ENCODE measurements at regions not wholly inside any gene's neighbourhood (a gene's known extent, or its start where the extent isn't known, plus 50 kb on each side); places are given as distances from the start of the nearest gene placed in this dataset.
"Not testable (repeated sequence)": the region's sequence is repeated elsewhere in the genome, so short reads cannot be mapped to it uniquely, and the experiment has no call there.

DNA sequence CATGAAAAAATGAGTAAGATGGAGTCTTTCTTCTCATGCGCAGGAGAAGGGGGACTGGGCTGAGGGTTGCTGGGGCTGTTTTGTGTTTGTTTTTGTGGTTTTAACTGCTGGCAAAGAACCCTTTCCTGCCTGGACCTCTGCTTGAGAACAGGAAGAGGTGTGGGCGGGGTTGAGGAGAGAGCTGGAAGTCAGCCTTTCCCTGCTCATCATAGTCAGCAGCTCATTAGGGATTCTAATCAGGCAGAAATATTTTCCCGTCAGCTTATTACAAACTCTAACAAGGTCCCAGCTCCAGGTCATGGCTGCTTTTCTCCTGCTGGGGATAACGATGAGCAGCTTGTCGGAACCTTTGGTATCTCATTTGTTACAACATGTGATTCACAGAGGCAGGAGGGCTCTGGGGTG lies 185.0 kb upstream of the NRXN3 start:
- no peak for DNase-seq
- in situ Hi-C loops (cut with HindIII; ENCODE audit: low pct_ligation_motif_present, low pct_unique_long_range_greater_than_20kb, low sequenced_read_pairs), result no loop called here

DNA sequence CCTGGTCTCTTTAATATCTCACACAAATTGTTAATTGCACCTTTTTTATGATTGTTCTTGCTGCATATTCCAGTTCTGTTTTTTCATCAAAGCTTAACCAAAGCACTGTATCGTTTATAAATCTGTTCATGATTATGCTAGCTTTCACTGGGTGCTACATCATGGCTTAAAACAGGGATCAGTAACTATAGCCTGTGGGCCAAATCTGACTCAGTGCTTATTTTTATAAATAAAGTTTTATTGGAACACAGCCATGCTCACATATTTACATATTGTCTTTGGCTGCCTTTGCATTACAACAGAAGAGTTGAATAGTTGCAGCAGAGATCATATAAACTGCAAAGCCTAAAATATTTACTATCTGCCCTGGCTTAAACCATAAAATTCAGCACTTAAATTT lies 183.4 kb upstream of the NRXN3 start:
- in situ Hi-C loops (cut with HindIII; ENCODE audit: low pct_ligation_motif_present, low pct_unique_long_range_greater_than_20kb, low sequenced_read_pairs), result no loop called here
- DNase-seq, result no peak

DNA sequence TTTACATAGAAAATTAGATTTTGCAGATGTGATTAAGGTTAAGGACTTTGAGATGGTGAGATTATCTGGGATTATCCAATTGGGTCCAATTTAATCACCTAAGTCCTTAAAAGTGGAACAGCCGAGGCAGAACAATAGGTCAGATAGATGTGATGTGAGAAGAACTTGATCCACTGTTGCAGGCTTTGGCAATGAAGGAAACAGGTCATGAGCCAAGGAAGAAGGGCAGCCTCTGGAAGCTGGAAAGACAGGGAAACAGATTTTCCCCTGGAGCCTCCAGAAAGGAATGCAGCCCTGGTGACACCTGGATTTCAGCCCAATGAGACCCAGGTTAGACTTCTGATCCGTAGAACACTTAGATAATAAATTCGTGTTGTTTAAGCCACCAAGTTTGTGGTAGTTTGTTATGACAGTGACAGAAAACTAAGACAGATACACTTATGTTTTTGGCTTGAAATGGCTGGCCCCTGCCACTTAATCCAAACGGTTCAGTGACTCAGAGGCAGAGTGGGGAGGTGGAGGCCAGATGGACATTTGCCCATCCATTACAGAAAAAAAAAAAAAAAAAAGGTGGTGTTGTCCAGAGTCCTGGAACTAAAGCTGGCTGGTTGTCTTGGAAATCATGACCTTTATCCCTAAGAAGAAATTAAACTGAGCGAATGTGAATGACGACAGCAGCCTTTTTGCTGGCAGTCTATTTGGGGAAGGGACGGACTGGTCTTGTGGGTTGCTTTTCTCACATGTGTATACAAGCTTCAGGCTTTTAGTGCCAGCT lies 181.9 kb upstream of the NRXN3 start:
- in situ Hi-C loops (cut with HindIII; ENCODE audit: low pct_ligation_motif_present, low pct_unique_long_range_greater_than_20kb, low sequenced_read_pairs), result no loop called here
- no peak for DNase-seq

- DNase-seq, result peak; percentile 62
- in situ Hi-C loops (cut with HindIII; ENCODE audit: low pct_ligation_motif_present, low pct_unique_long_range_greater_than_20kb, low sequenced_read_pairs), result no loop called here
Measured at GRCh38 chr14:77988970-77989369, 181.2 kb upstream of the NRXN3 start.

GRCh38 chr14:77989441-77989991 lies 180.7 kb upstream of the NRXN3 start:
- in situ Hi-C loops (cut with HindIII; ENCODE audit: low pct_ligation_motif_present, low pct_unique_long_range_greater_than_20kb, low sequenced_read_pairs), result no loop called here

GRCh38 chr14:77990337-77990736 lies 179.8 kb upstream of the NRXN3 start:
- no peak for DNase-seq
- in situ Hi-C loops (cut with HindIII; ENCODE audit: low pct_ligation_motif_present, low pct_unique_long_range_greater_than_20kb, low sequenced_read_pairs), result no loop called here

More at GRCh38 chr14:77989441-77989991, 180.7 kb upstream of the NRXN3 start:
- DNase-seq, result no peak

DNA sequence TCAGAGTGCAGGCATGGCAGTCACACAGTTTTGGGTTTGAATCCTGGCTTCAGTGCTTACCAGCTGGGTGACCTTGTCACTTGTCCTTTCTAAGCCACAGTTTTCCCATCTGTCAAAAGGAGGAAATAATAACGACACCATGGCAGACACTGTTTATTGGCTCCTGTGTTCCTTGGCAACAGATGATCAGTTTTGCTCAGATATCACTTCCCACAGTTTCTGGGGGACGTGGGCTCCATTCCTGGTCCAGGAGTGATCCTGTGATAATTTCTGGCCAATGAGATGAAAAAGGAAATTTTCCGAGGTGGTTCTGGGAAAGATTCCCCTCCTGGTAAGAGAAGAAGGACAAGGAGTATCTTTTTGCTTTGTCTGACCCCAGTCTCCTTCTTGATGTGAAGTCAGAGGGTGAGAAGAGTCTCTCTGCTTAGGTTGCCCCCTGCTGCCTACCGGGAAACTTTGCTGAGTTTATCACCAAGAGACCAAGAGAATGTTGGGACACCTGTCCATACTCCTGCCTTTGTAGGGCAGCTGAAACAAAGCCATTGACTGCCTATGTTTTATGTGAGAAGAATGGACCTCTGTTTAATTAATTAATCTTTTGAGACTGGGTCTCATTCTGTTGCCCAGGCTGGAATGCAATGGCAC lies 178.9 kb upstream of the NRXN3 start:
- in situ Hi-C loops (cut with HindIII; ENCODE audit: low pct_ligation_motif_present, low pct_unique_long_range_greater_than_20kb, low sequenced_read_pairs), result no loop called here

DNA sequence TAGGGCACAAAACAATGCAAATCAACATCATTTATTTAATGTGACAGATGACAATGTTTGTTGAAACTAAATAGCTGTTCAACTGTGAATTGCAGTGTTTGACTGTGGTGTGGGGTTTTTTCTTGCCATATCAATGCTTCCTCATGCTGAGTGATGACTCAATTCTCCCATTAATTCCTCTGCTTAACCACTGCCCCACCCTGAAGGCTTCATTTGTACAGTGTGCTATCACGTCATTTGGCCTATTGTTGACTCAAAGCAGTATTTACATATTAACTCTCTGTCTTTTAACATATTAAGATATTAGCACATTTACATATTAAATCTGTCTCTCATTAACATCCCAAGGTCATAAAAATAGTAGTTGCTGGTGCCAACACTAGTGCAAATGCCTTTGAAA lies 164.8 kb upstream of the NRXN3 start:
- peak; percentile 14 for DNase-seq
- in situ Hi-C loops (cut with HindIII; ENCODE audit: low pct_ligation_motif_present, low pct_unique_long_range_greater_than_20kb, low sequenced_read_pairs), result no loop called here

More for the DNA sequence above, 178.9 kb upstream of the NRXN3 start:
- peak; percentile 28 for DNase-seq

DNA sequence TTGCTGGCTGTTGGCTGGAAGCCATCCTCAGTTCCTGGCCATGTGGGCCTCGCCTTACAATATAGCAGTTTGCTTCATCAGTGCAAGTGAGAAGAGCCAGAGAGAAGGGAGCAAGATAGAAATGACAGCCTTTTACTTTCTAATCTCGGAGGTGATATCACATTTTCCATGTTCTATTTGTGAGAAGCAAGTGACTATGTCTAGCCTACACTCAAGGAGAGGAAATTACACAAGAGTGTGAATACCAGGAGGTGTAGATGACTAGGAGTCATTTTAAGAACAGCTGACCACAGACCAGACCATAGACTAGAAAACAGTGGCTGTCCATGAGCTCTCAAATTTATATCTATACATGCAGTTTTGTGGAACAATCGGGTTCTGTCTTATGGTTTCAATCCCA lies 163.0 kb upstream of the NRXN3 start:
- no peak for DNase-seq
- in situ Hi-C loops (cut with HindIII; ENCODE audit: low pct_ligation_motif_present, low pct_unique_long_range_greater_than_20kb, low sequenced_read_pairs), result no loop called here

- in situ Hi-C loops (cut with HindIII; ENCODE audit: low pct_ligation_motif_present, low pct_unique_long_range_greater_than_20kb, low sequenced_read_pairs), result no loop called here
- DNase-seq, result peak; percentile 12
Measured at GRCh38 chr14:78010688-78011087, 159.5 kb upstream of the NRXN3 start.

- DNase-seq; in situ Hi-C loops (cut with HindIII; ENCODE audit: low pct_ligation_motif_present, low pct_unique_long_range_greater_than_20kb, low sequenced_read_pairs): not testable (repeated sequence)
Measured at GRCh38 chr14:78013911-78014310, 156.3 kb upstream of the NRXN3 start.

DNA sequence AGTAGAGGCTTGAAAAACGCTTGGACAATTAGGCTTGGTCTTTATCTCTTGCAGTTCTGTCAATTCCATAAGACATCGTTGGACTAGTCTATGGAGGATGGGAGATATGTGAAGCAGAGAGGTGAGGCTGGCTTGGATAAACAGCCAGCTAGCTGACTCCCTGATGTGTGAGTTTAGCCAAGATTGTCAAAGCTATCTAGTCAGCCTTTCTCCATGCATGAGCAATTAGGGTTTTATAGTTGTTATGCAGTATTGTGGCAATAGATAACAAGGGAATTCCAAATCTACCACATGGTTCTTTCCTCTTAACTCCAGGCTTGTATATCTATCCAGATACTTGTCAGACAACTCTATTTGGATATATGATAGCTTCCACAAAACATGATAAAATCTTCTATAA lies 153.6 kb upstream of the NRXN3 start:
- DNase-seq, result no peak
- in situ Hi-C loops (cut with HindIII; ENCODE audit: low pct_ligation_motif_present, low pct_unique_long_range_greater_than_20kb, low sequenced_read_pairs), result no loop called here

GRCh38 chr14:78018283-78018682 lies 151.9 kb upstream of the NRXN3 start:
- DNase-seq, result no peak
- in situ Hi-C loops (cut with HindIII; ENCODE audit: low pct_ligation_motif_present, low pct_unique_long_range_greater_than_20kb, low sequenced_read_pairs), result no loop called here

- peak; percentile 68 for DNase-seq
Measured at GRCh38 chr14:78022059-78022458, 148.1 kb upstream of the NRXN3 start.

GRCh38 chr14:78023112-78023511 lies 147.1 kb upstream of the NRXN3 start:
- no peak for DNase-seq
- in situ Hi-C loops (cut with HindIII; ENCODE audit: low pct_ligation_motif_present, low pct_unique_long_range_greater_than_20kb, low sequenced_read_pairs), result no loop called here

More at GRCh38 chr14:78022059-78022458, 148.1 kb upstream of the NRXN3 start:
- in situ Hi-C loops (cut with HindIII; ENCODE audit: low pct_ligation_motif_present, low pct_unique_long_range_greater_than_20kb, low sequenced_read_pairs), result no loop called here

GRCh38 chr14:78028471-78028870 lies 141.7 kb upstream of the NRXN3 start:
- in situ Hi-C loops (cut with HindIII; ENCODE audit: low pct_ligation_motif_present, low pct_unique_long_range_greater_than_20kb, low sequenced_read_pairs), result no loop called here
- DNase-seq, result no peak

DNA sequence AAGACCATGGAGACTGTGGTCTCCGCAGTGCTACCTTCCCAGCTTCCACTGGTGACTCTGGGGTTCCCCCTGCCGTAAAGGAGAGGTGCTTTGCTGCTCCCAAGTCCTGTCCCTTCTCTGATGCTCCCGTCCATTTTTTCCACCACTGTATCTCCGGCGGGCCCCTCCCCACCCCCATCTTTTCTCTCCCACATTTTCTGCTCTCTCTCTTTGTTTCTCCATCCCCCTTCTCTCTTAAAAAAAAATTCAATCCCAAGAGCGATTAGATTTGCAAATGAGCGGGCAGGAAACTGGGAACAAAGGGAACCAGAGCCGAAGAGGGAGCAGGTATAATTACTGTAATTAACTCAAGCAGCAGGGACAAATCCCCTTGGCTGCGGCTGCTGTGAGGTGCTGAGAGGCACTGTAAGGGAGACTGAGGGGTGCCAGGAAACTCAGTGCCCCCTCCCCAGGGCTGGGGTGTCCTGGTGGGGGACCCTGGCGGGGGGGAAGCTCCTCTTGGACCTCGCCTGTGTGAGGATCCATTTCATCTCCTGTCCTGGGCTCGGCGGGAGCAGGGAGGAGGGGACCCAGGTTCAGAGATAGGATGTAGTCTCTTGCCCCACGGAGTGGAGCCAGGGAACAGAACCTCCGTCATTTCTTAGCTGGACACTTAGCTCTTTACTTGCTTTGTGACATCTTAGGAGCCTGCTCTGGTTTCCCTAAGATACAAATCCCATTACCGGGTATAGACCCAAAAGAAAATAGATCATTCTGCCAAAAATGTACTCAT lies 140.4 kb upstream of the NRXN3 start:
- no peak for DNase-seq
- in situ Hi-C loops (cut with HindIII; ENCODE audit: low pct_ligation_motif_present, low pct_unique_long_range_greater_than_20kb, low sequenced_read_pairs), result no loop called here

DNA sequence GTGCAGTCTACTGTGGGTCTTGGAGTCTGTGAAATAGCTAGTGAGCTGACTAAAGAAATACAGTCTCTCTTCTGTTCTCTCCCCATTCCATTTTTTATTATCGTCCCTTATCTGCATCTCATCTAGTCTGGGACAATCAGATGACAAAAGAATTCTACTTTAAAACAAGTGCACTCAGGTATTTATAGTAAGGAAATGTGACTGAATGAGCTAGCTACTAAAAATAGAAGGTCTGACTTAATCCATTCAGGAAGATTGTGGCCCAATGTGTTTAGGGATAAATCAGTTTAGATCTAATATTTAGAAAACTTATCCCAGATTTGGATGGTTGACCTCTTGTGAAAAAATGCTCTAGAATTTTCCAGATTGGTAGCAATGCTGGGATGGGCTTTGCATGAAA lies 126.8 kb upstream of the NRXN3 start:
- in situ Hi-C loops (cut with HindIII; ENCODE audit: low pct_ligation_motif_present, low pct_unique_long_range_greater_than_20kb, low sequenced_read_pairs), result no loop called here
- no peak for DNase-seq

DNA sequence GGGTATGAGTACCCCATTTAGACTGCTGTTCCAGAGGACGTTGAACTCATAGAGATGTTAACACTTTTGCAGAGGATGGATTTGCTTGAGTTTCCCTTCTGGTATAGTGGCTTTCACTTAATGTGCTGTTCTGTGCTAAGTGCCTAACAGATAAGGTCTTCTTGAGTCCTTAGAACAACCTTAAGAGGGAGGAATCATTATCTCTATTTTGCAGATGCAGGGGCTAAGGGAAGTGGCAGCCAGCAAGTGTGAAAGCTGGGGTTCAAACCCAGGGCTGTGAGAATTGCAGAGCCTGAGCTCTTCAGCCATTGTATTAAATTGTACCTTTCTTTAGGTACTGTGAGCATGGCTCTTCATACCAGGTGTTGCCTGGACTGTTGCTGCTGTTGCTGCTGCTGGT lies 122.1 kb upstream of the NRXN3 start:
- DNase-seq, result no peak
- in situ Hi-C loops (cut with HindIII; ENCODE audit: low pct_ligation_motif_present, low pct_unique_long_range_greater_than_20kb, low sequenced_read_pairs), result no loop called here
